H9 (cell line): ENCODE measurements at regions not wholly inside any gene's neighbourhood (a gene's known extent, or its start where the extent isn't known, plus 50 kb on each side); places are given as distances from the start of the nearest gene placed in this dataset.

Experiments
- DNase-seq: peaks from one replicate; pipeline ENCODE4 v3.0.0-alpha.2; 2017
- H2AFZ ChIP-seq: one replicate; pipeline ENCODE4 v1.6.1; 2013; ENCODE audit warnings: mild to moderate bottlenecking, low read length, control low read depth, moderate library complexity
- H2AK5ac ChIP-seq: 2 replicates; pipeline ENCODE4 v1.6.1; 2013; ENCODE audit warnings: low read length, control low read depth, mixed read lengths; ENCODE audit not compliant: insufficient read length
- H2BK120ac ChIP-seq: one replicate; pipeline ENCODE4 v1.6.1; 2013; ENCODE audit warnings: low read depth, mild to moderate bottlenecking, low read length, control low read depth, inconsistent platforms; ENCODE audit not compliant: poor library complexity, severe bottlenecking
- H2BK12ac ChIP-seq: 2 replicates; pipeline ENCODE4 v1.6.1; 2013; ENCODE audit warnings: low read length, control low read depth, mixed read lengths, low read depth; ENCODE audit not compliant: insufficient read length
- H2BK15ac ChIP-seq: 2 replicates; pipeline ENCODE4 v1.6.1; 2013; ENCODE audit warnings: low read depth, low read length, control low read depth
- H2BK20ac ChIP-seq: one replicate; pipeline ENCODE4 v1.6.1; 2013; ENCODE audit warnings: low read depth, mild to moderate bottlenecking, low read length, control low read depth, inconsistent platforms; ENCODE audit not compliant: poor library complexity, severe bottlenecking
- H2BK5ac ChIP-seq: 2 replicates; pipeline ENCODE4 v1.6.1; 2013; ENCODE audit warnings: low read length, control low read depth, mixed read lengths; ENCODE audit not compliant: insufficient read length
- H3K14ac ChIP-seq: 2 replicates; pipeline ENCODE4 v1.6.1; 2013; ENCODE audit warnings: low read length, control low read depth; ENCODE audit not compliant: insufficient read depth
- H3K18ac ChIP-seq: 2 replicates; pipeline ENCODE4 v1.6.1; 2013; ENCODE audit warnings: low read depth, mild to moderate bottlenecking, mixed read lengths, low read length, control low read depth; ENCODE audit not compliant: insufficient read length
- H3K23ac ChIP-seq: 2 replicates; pipeline ENCODE4 v1.6.1; 2013; ENCODE audit warnings: low read length, control low read depth, mixed read lengths, low read depth; ENCODE audit not compliant: insufficient read length
- H3K23me2 ChIP-seq: 2 replicates; pipeline ENCODE4 v1.6.1; 2013; ENCODE audit warnings: low read depth, mild to moderate bottlenecking, mixed read lengths, low read length, control low read depth; ENCODE audit not compliant: insufficient read length, poor library complexity, severe bottlenecking
- H3K27ac ChIP-seq: 2 replicates; pipeline ENCODE4 v1.5.1; 2013; ENCODE audit warnings: low read length, control low read depth, mixed read lengths, low read depth; ENCODE audit not compliant: insufficient read length
- H3K27me3 ChIP-seq: 2 replicates; pipeline ENCODE4 v1.6.1; 2013; ENCODE audit warnings: low read length, control low read depth, inconsistent platforms; ENCODE audit not compliant: insufficient read depth
- H3K4ac ChIP-seq: 2 replicates; pipeline ENCODE4 v1.6.1; 2013; ENCODE audit warnings: low read depth, mild to moderate bottlenecking, control low read depth, inconsistent platforms, low read length, moderate library complexity
- H3K4me1 ChIP-seq: 2 replicates; pipeline ENCODE4 v1.6.1; 2013; ENCODE audit warnings: low read length, control low read depth, inconsistent platforms; ENCODE audit not compliant: insufficient read depth
- H3K4me2 ChIP-seq: 2 replicates; pipeline ENCODE4 v1.6.1; 2013; ENCODE audit warnings: low read length, control low read depth, mixed read lengths; ENCODE audit not compliant: insufficient read length, insufficient read depth
- H3K56ac ChIP-seq: 2 replicates; pipeline ENCODE4 v1.6.1; 2013; ENCODE audit warnings: low read depth, mild to moderate bottlenecking, mixed read lengths, low read length, control low read depth; ENCODE audit not compliant: insufficient read length
- H3K79me1 ChIP-seq: 2 replicates; pipeline ENCODE4 v1.6.1; 2013; ENCODE audit warnings: low read depth, mild to moderate bottlenecking, moderate library complexity, low read length, control low read depth, inconsistent platforms; ENCODE audit not compliant: insufficient read depth, poor library complexity, severe bottlenecking
- H3K79me2 ChIP-seq: 2 replicates; pipeline ENCODE4 v1.6.1; 2013; ENCODE audit warnings: low read length, control low read depth, inconsistent platforms; ENCODE audit not compliant: insufficient read depth
- H3K9ac ChIP-seq: 2 replicates; pipeline ENCODE4 v1.6.1; 2013; ENCODE audit warnings: low read length, control low read depth, mixed read lengths; ENCODE audit not compliant: insufficient read length; ENCODE audit errors: extremely low read depth
- H3K9me3 ChIP-seq: one replicate; pipeline ENCODE4 v1.6.1; 2013; ENCODE audit warnings: low read depth, low read length, inconsistent platforms; ENCODE audit not compliant: control insufficient read depth
- H3T11ph ChIP-seq: one replicate; pipeline ENCODE4 v1.6.1; 2013; ENCODE audit warnings: mild to moderate bottlenecking, low read length, control low read depth, inconsistent platforms
- H4K20me1 ChIP-seq: one replicate; pipeline ENCODE4 v1.6.1; 2013; ENCODE audit not compliant: control insufficient read depth, insufficient read length, insufficient read depth
- H4K5ac ChIP-seq: 2 replicates; pipeline ENCODE4 v1.6.1; 2013; ENCODE audit warnings: low read depth, mild to moderate bottlenecking, mixed read lengths, low read length, control low read depth; ENCODE audit not compliant: insufficient read length
- H4K8ac ChIP-seq: replicated peaks from 2 replicates; pipeline ENCODE4 v1.6.1; 2013; ENCODE audit warnings: low read length, control low read depth, mixed read lengths, low read depth; ENCODE audit not compliant: insufficient read length
- H4K91ac ChIP-seq: 2 replicates; pipeline ENCODE4 v1.6.1; 2013; ENCODE audit warnings: low read depth, mild to moderate bottlenecking, moderate library complexity, mixed read lengths, low read length, control low read depth; ENCODE audit not compliant: insufficient read length
- H3K27ac Mint-ChIP-seq, 3 experiments: 2 replicates in 2 of 3; 3 replicates in 1 of 3; pipeline ENCODE4 v1.8.0; 2020 to 2021; ENCODE audit warnings: mixed read lengths in 3 of 3, mild to moderate bottlenecking in 1 of 3, moderate library complexity in 1 of 3
- H3K27me3 Mint-ChIP-seq: 2 replicates; pipeline ENCODE4 v1.8.0; 2021; ENCODE audit warnings: low read depth, mild to moderate bottlenecking, moderate library complexity, mixed read lengths
- H3K36me3 Mint-ChIP-seq, 3 experiments: 2 replicates in 2 of 3; 3 replicates in 1 of 3; pipeline ENCODE4 v1.8.0; 2020 to 2021; ENCODE audit warnings: low read depth in 3 of 3, mixed read lengths in 3 of 3; ENCODE audit not compliant: insufficient read depth in 1 of 3
- H3K4me1 Mint-ChIP-seq, 2 experiments: 2 replicates each; pipeline ENCODE4 v1.8.0; 2020; ENCODE audit warnings: mixed read lengths in 2 of 2
- H3K4me3 Mint-ChIP-seq, 2 experiments: 2 replicates in 1 of 2; 3 replicates in 1 of 2; pipeline ENCODE4 v1.8.0; 2020 to 2021; ENCODE audit warnings: mild to moderate bottlenecking in 2 of 2, mixed read lengths in 2 of 2, moderate library complexity in 1 of 2
- H3K9me3 Mint-ChIP-seq, 2 experiments: 2 replicates in 1 of 2; 3 replicates in 1 of 2; pipeline ENCODE4 v1.8.0; 2020; ENCODE audit warnings: mild to moderate bottlenecking in 2 of 2, mixed read lengths in 2 of 2, moderate library complexity in 1 of 2
- CTCF ChIP-seq: fragments of 200-600 bp; sonication (generic); conservative IDR thresholded peaks from 3 replicates; pipeline ENCODE4 v1.8.0; 2021; ENCODE audit warnings: antibody characterized with exemption, mild to moderate bottlenecking
- WGBS: extraction: QIAGEN DNeasy Blood & Tissue Kit; methylation state at CpG from one replicate; pipeline ENCODE4 v1.1.7; 2013; ENCODE audit warnings: missing lambda C conversion rate, low lambda C conversion rate, mixed read lengths; ENCODE audit not compliant: insufficient read length; ENCODE audit errors: extremely low coverage; 5-methylcytosine and 5-hydroxymethylcytosine counted together

GRCh38 chr5:58143181-58143580 lies 316.7 kb downstream of the PLK2 start:
- H3K27me3 Mint-ChIP-seq, result no peaks in the 10 kb centered on the region
- WGBS, result no CpG with 5 or more reads among the region's 1 CpG
- H3K9me3 ChIP-seq, result no peaks in the 10 kb centered on the region

More at GRCh38 chr5:58143181-58143580, 316.7 kb downstream of the PLK2 start:
- H3T11ph ChIP-seq, result no peak overlapping the region
- H3K23ac ChIP-seq, result no peak overlapping the region
- no peaks in the 10 kb centered on the region for H3K27me3 ChIP-seq
- H3K56ac ChIP-seq, result no peak overlapping the region
- DNase-seq, result no peak
- H3K4me3 Mint-ChIP-seq, result no peak overlapping the region
- H2BK120ac ChIP-seq, result no peak overlapping the region
- H3K27ac Mint-ChIP-seq, result no peak overlapping the region
- no peak overlapping the region for H4K5ac ChIP-seq
- H3K4ac ChIP-seq, result no peak overlapping the region
- no peak overlapping the region for H2AK5ac ChIP-seq
- H3K9me3 Mint-ChIP-seq, result no peaks in the 10 kb centered on the region
- H3K14ac ChIP-seq, result no peak overlapping the region
- no peak overlapping the region for H3K4me2 ChIP-seq
- no peak for TF ChIP-seq CTCF
- H3K4me1 Mint-ChIP-seq, result no peaks in the 10 kb centered on the region
- H2BK5ac ChIP-seq, result no peak overlapping the region
- no peak overlapping the region for H2AFZ ChIP-seq
- no peaks in the 10 kb centered on the region for H3K79me1 ChIP-seq
- H4K91ac ChIP-seq, result no peak overlapping the region
- H3K36me3 Mint-ChIP-seq, result no peaks in the 10 kb centered on the region
- H3K18ac ChIP-seq, result no peak overlapping the region
- H2BK20ac ChIP-seq, result no peak overlapping the region
- no peak overlapping the region for H2BK15ac ChIP-seq
- H4K20me1 ChIP-seq, result no peaks in the 10 kb centered on the region
- no peak overlapping the region for H2BK12ac ChIP-seq
- H3K23me2 ChIP-seq, result no peaks in the 10 kb centered on the region
- no peaks in the 10 kb centered on the region for H3K4me1 ChIP-seq
- no peak overlapping the region for H3K27ac ChIP-seq
- no peak overlapping the region for H4K8ac ChIP-seq
- no peaks in the 10 kb centered on the region for H3K79me2 ChIP-seq
- H3K9ac ChIP-seq, result no peak overlapping the region
